OCI-LY7 (cell line): ENCODE measurements at regions not wholly inside any gene's neighbourhood (a gene's known extent, or its start where the extent isn't known, plus 50 kb on each side); places are given as distances from the start of the nearest gene placed in this dataset.

Experiments
- EZH2phosphoT487 ChIP-seq: fragments of 200-600 bp; sonication (generic); IDR thresholded peaks from 2 replicates; pipeline ENCODE4 v1.6.1; 2018; ENCODE audit warnings: low read depth, borderline replicate concordance, mild to moderate bottlenecking, mixed run types, antibody characterized with exemption, low read length, moderate library complexity, mixed read lengths
- TF ChIP-seq, protein P1 (sequence below): fragments of 200-600 bp; sonication (generic); conservative IDR thresholded peaks from 2 replicates; pipeline ENCODE4 v1.5.1; 2014; ENCODE audit warnings: mild to moderate bottlenecking, antibody characterized with exemption, low read length, moderate library complexity, mixed read lengths

DNA sequence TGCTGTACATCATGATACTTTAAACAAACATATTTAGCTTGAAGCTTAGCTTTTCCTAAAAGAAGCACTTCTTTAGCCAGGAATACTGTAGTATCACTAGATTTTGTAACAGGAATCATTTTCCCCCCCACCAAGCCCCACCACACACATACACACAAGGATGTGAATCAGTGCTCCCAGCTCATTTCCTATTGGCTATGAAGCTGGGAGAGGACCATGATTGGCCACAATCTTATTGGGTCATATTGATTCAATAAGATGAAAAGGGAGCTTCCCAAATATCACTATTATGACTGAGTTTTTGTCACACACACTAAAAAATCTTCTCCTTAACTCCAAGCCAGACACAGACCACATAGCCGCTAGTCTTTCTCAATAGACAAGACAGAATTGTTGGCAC, 140.5 kb upstream of the TNFAIP3 start:
- no peak for TF ChIP-seq EZH2phosphoT487
- TF ChIP-seq, protein P1, sequence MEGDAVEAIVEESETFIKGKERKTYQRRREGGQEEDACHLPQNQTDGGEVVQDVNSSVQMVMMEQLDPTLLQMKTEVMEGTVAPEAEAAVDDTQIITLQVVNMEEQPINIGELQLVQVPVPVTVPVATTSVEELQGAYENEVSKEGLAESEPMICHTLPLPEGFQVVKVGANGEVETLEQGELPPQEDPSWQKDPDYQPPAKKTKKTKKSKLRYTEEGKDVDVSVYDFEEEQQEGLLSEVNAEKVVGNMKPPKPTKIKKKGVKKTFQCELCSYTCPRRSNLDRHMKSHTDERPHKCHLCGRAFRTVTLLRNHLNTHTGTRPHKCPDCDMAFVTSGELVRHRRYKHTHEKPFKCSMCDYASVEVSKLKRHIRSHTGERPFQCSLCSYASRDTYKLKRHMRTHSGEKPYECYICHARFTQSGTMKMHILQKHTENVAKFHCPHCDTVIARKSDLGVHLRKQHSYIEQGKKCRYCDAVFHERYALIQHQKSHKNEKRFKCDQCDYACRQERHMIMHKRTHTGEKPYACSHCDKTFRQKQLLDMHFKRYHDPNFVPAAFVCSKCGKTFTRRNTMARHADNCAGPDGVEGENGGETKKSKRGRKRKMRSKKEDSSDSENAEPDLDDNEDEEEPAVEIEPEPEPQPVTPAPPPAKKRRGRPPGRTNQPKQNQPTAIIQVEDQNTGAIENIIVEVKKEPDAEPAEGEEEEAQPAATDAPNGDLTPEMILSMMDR, result no peak
